ENCODE measurements at regions not wholly inside any gene's neighbourhood (a gene's known extent, or its start where the extent isn't known, plus 50 kb on each side); places are given as distances from the start of the nearest gene placed in this dataset.
"Not testable (repeated sequence)": the region's sequence is repeated elsewhere in the genome, so short reads cannot be mapped to it uniquely, and the experiment has no call there.

GRCh38 chr4:22625311-22625710, 67.4 kb upstream of the GBA3 start:
- H3K4me3 Mint-ChIP-seq (ENCODE audit: unreplicated experiment): no peak overlapping the region
- H3K9me3 Mint-ChIP-seq (ENCODE audit: low read depth): no peaks in the 10 kb centered on the region
- peaks cover 2% of the 10 kb centered on the region for H3K27me3 Mint-ChIP-seq (ENCODE audit: low read depth)
- peaks cover 14% of the 10 kb centered on the region for H3K4me1 Mint-ChIP-seq (ENCODE audit: low read depth)
- H3K36me3 Mint-ChIP-seq (ENCODE audit: low read depth): no peaks in the 10 kb centered on the region
- no peak for DNase-seq (ENCODE audit: low spot score)
- peak overlapping the region; percentile 77 for H3K27ac Mint-ChIP-seq (ENCODE audit: unreplicated experiment)
- TF ChIP-seq CTCF (IDR thresholded peaks at IDR 0.05): no peak

- DNase-seq (ENCODE audit: low spot score); H3K9me3 Mint-ChIP-seq (ENCODE audit: low read depth); H3K27ac Mint-ChIP-seq (ENCODE audit: unreplicated experiment); H3K36me3 Mint-ChIP-seq (ENCODE audit: low read depth); H3K4me3 Mint-ChIP-seq (ENCODE audit: unreplicated experiment); H3K27me3 Mint-ChIP-seq (ENCODE audit: low read depth): not testable (repeated sequence)
- peaks cover 14% of the 10 kb centered on the region for H3K4me1 Mint-ChIP-seq (ENCODE audit: low read depth)
These were observed 64.9 kb upstream of the GBA3 start for GRCh38 chr4:22627851-22628250.

DNA sequence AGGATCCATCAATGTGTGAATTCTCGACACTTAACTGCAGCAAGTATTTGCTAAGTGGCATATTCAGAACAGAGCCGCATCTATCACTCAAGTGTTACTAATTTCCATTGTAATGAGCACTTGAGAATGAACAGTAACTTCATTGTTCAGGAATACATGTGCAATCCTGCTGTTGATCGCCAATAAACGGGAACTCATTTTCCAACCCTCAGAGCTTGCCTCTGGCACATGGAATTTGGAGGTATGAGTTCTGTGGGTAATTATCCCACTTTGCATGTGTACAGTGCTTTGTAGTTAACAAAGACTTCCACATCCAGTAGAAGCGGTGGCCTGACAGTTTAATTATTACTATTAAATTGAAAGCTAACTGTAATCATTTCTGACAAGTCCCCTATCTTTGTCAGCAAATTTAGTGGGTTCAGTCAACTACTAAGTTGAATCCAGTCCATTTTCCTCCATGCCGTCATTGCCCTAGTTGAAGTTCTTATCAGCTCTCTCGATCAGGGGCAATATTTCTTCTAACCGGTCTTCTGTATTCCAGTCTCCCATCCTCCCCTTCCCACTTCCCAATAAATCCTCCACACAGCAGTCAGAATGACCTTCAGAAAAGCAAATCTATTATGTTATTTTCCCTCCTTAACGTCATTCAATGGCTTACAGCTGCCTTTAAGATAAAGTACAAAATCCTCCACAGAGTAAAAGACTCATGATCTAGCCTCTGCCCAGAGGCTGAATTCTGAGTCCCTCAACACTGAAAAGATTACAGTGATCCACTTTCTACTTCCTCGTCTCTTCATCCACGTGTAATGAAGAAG, 62.4 kb upstream of the GBA3 start:
- not testable (repeated sequence) for H3K27me3 Mint-ChIP-seq (ENCODE audit: low read depth); DNase-seq (ENCODE audit: low spot score); H3K4me3 Mint-ChIP-seq (ENCODE audit: unreplicated experiment); H3K9me3 Mint-ChIP-seq (ENCODE audit: low read depth); H3K4me1 Mint-ChIP-seq (ENCODE audit: low read depth); H3K36me3 Mint-ChIP-seq (ENCODE audit: low read depth); H3K27ac Mint-ChIP-seq (ENCODE audit: unreplicated experiment)

DNA sequence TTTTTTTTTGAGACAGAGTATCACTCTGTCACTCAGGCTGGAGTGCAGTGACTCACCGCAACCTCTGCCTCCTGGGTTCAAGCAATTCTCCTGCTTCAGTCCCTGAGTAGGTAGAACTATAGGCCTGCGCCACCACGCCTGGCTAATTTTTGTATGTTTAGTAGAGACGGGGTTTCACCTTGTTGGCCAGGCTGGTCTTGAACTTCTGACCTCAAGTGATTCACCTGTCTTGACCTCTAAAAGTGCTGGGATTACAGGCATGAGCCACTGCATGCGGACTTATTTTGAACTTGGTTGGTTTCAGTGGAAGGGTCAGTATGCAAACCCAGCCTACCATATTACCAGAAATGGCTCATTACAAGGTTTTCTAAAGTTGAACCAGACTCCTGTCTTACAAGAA, 61.6 kb upstream of the GBA3 start:
- H3K9me3 Mint-ChIP-seq (ENCODE audit: low read depth); H3K4me1 Mint-ChIP-seq (ENCODE audit: low read depth); H3K27me3 Mint-ChIP-seq (ENCODE audit: low read depth); H3K4me3 Mint-ChIP-seq (ENCODE audit: unreplicated experiment); DNase-seq (ENCODE audit: low spot score); H3K27ac Mint-ChIP-seq (ENCODE audit: unreplicated experiment); H3K36me3 Mint-ChIP-seq (ENCODE audit: low read depth): not testable (repeated sequence)

- H3K4me3 Mint-ChIP-seq (ENCODE audit: unreplicated experiment): no peak overlapping the region
- no peak for TF ChIP-seq CTCF (IDR thresholded peaks at IDR 0.05)
- no peak for DNase-seq (ENCODE audit: low spot score)
These were observed 58.1 kb upstream of the GBA3 start for GRCh38 chr4:22634541-22635181.

GRCh38 chr4:22635182-22635549, 57.6 kb upstream of the GBA3 start:
- not testable (repeated sequence) for H3K9me3 Mint-ChIP-seq (ENCODE audit: low read depth); H3K27ac Mint-ChIP-seq (ENCODE audit: unreplicated experiment); H3K36me3 Mint-ChIP-seq (ENCODE audit: low read depth); H3K4me1 Mint-ChIP-seq (ENCODE audit: low read depth); DNase-seq (ENCODE audit: low spot score); H3K4me3 Mint-ChIP-seq (ENCODE audit: unreplicated experiment); H3K27me3 Mint-ChIP-seq (ENCODE audit: low read depth)

More at GRCh38 chr4:22634541-22635181, 58.1 kb upstream of the GBA3 start:
- H3K27me3 Mint-ChIP-seq (ENCODE audit: low read depth): peaks cover 5% of the 10 kb centered on the region
- H3K4me1 Mint-ChIP-seq (ENCODE audit: low read depth): no peaks in the 10 kb centered on the region
- H3K9me3 Mint-ChIP-seq (ENCODE audit: low read depth): peaks cover 6% of the 10 kb centered on the region
- no peak overlapping the region for H3K27ac Mint-ChIP-seq (ENCODE audit: unreplicated experiment)
- no peaks in the 10 kb centered on the region for H3K36me3 Mint-ChIP-seq (ENCODE audit: low read depth)

DNA sequence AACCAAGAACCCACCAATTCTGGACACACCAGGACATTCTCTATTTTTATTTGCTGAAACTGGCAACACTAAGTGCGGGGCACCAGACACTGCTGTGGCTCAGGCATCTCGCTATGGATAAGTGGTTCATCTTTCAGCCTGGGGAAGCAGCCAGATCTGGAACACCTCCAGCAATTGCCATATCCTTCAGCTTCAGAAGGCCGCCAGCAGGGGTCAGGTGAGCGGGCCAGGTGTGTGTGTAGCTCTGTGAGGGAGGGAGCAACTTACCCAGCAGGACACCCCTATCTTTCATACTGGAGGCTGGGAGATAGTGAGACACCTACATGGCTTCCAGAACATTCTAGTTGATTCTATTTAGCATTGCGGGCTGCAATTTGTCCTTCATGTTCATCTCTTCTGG, 57.0 kb upstream of the GBA3 start:
- H3K9me3 Mint-ChIP-seq (ENCODE audit: low read depth): peaks cover 10% of the 10 kb centered on the region
- no peaks in the 10 kb centered on the region for H3K27me3 Mint-ChIP-seq (ENCODE audit: low read depth)
- no peak for TF ChIP-seq CTCF (IDR thresholded peaks at IDR 0.05)
- DNase-seq (ENCODE audit: low spot score): no peak
- H3K4me1 Mint-ChIP-seq (ENCODE audit: low read depth): no peaks in the 10 kb centered on the region
- no peak overlapping the region for H3K27ac Mint-ChIP-seq (ENCODE audit: unreplicated experiment)
- peaks cover 2% of the 10 kb centered on the region for H3K36me3 Mint-ChIP-seq (ENCODE audit: low read depth)
- H3K4me3 Mint-ChIP-seq (ENCODE audit: unreplicated experiment): no peak overlapping the region
